IMR-90 (cell line): ENCODE measurements at regions not wholly inside any gene's neighbourhood (a gene's known extent, or its start where the extent isn't known, plus 50 kb on each side); places are given as distances from the start of the nearest gene placed in this dataset.

Experiments
- ATAC-seq: fragments of 200-7000 bp; cut with Tn5 transposase; 2 replicates; pipeline ENCODE4 v1.9.1; 2020; ENCODE audit warnings: low read depth, mild to moderate bottlenecking, moderate library complexity
- BruUV-seq: library from RNA; stranded (reverse); fragments of 400-500 nt; replicated peaks from 2 replicates; lab custom pipeline; 2021; lab: Mats Ljungman, UMichigan
- CTCF ChIA-PET: fragments of 300-600 bp; formaldehyde crosslinking; extraction: SDS; loops from one replicate; lab custom pipeline; 2021; ENCODE audit warnings: antibody characterized with exemption; lab: Yijun Ruan, JAX
- POLR2A ChIA-PET: fragments of 300-600 bp; sonication (Branson Sonifier 250); formaldehyde crosslinking; loops from one replicate; lab custom pipeline; 2022; ENCODE audit warnings: antibody characterized with exemption; ENCODE audit not compliant: unreplicated experiment; lab: Charles Lee
- DNase-seq: peaks from one replicate; pipeline ENCODE4 v3.0.0; 2013
- H2AFZ ChIP-seq: replicated peaks from 2 replicates; pipeline ENCODE3; 2013; ENCODE audit warnings: low read length, mild to moderate bottlenecking; ENCODE audit not compliant: poor library complexity
- H2AK5ac ChIP-seq: 2 replicates; pipeline ENCODE4 v1.6.1; 2013; ENCODE audit warnings: low read depth, low read length, inconsistent platforms
- H2AK9ac ChIP-seq: replicated peaks from 2 replicates; pipeline ENCODE3; 2013; ENCODE audit warnings: mild to moderate bottlenecking, low read depth, low read length, moderate library complexity; ENCODE audit not compliant: poor library complexity
- H2BK120ac ChIP-seq: 2 replicates; pipeline ENCODE4 v1.6.1; 2013; ENCODE audit warnings: low read depth, low read length, inconsistent platforms
- H2BK15ac ChIP-seq: 3 replicates; pipeline ENCODE4 v1.6.1; 2013; ENCODE audit warnings: low read depth, low read length, inconsistent platforms
- H2BK20ac ChIP-seq: 2 replicates; pipeline ENCODE4 v1.6.1; 2013; ENCODE audit warnings: low read depth, mild to moderate bottlenecking, inconsistent platforms, low read length, moderate library complexity
- H2BK5ac ChIP-seq: 2 replicates; pipeline ENCODE4 v1.6.1; 2013; ENCODE audit warnings: mild to moderate bottlenecking, low read depth, low read length, inconsistent platforms; ENCODE audit not compliant: poor library complexity, severe bottlenecking
- H3K14ac ChIP-seq: replicated peaks from 2 replicates; pipeline ENCODE4 v1.6.1; 2013; ENCODE audit warnings: low read depth, low read length, inconsistent platforms
- H3K18ac ChIP-seq: 2 replicates; pipeline ENCODE4 v1.6.1; 2013; ENCODE audit warnings: low read depth, low read length, control low read depth
- H3K23ac ChIP-seq: 2 replicates; pipeline ENCODE4 v1.6.1; 2013; ENCODE audit warnings: low read depth, low read length, inconsistent platforms
- H3K27ac ChIP-seq: 2 replicates; pipeline ENCODE4 v1.5.1; 2013; ENCODE audit warnings: mild to moderate bottlenecking, control low read depth, low read length; ENCODE audit not compliant: insufficient read depth
- H3K27me3 ChIP-seq: 2 replicates; pipeline ENCODE4 v1.6.1; 2013; ENCODE audit warnings: low read length; ENCODE audit not compliant: control insufficient read depth, insufficient read depth
- H3K36me3 ChIP-seq: 2 replicates; pipeline ENCODE4 v1.6.1; 2013; ENCODE audit warnings: low read length, mixed read lengths; ENCODE audit not compliant: control insufficient read depth, insufficient read depth
- H3K4ac ChIP-seq: 2 replicates; pipeline ENCODE4 v1.6.1; 2013; ENCODE audit warnings: low read depth, low read length, inconsistent platforms
- H3K4me1 ChIP-seq: 2 replicates; pipeline ENCODE4 v1.6.1; 2013; ENCODE audit warnings: low read length, mixed read lengths; ENCODE audit not compliant: control insufficient read depth, insufficient read depth
- H3K4me2 ChIP-seq: 2 replicates; pipeline ENCODE4 v1.6.1; 2013; ENCODE audit warnings: low read depth, mild to moderate bottlenecking, control low read depth, low read length, moderate library complexity
- H3K4me3 ChIP-seq: 2 replicates; pipeline ENCODE4 v1.5.1; 2013; ENCODE audit warnings: low read depth, mild to moderate bottlenecking, control low read depth, low read length, moderate library complexity; ENCODE audit not compliant: insufficient read depth
- H3K56ac ChIP-seq: 2 replicates; pipeline ENCODE4 v1.6.1; 2013; ENCODE audit warnings: low read length, inconsistent platforms; ENCODE audit not compliant: insufficient read depth; ENCODE audit errors: extremely low read depth
- H3K79me1 ChIP-seq, 2 experiments: 2 replicates each; pipeline ENCODE4 v1.6.1; 2013; ENCODE audit warnings: low read length in 2 of 2, inconsistent platforms in 1 of 2, low read depth in 1 of 2
- H3K9ac ChIP-seq: 2 replicates; pipeline ENCODE4 v1.6.1; 2013; ENCODE audit warnings: low read depth, low read length, control low read depth
- H3K9me1 ChIP-seq: 2 replicates; pipeline ENCODE4 v1.6.1; 2013; ENCODE audit warnings: low read length, inconsistent platforms; ENCODE audit not compliant: insufficient read depth
- H3K9me3 ChIP-seq: 2 replicates; pipeline ENCODE4 v1.6.1; 2013; ENCODE audit warnings: low read length; ENCODE audit not compliant: control insufficient read depth, insufficient read depth
- H4K20me1 ChIP-seq: 2 replicates; pipeline ENCODE4 v1.6.1; 2013; ENCODE audit warnings: low read length, inconsistent platforms; ENCODE audit not compliant: insufficient read depth
- H4K5ac ChIP-seq: 2 replicates; pipeline ENCODE4 v1.6.1; 2013; ENCODE audit warnings: mild to moderate bottlenecking, low read depth, low read length, control low read depth
- H4K8ac ChIP-seq, 2 experiments: 2 replicates each; pipeline ENCODE4 v1.6.1; 2013; ENCODE audit warnings: low read depth in 2 of 2, low read length in 2 of 2, control low read depth in 1 of 2, inconsistent platforms in 1 of 2
- H4K91ac ChIP-seq: 2 replicates; pipeline ENCODE4 v1.6.1; 2013; ENCODE audit warnings: low read depth, low read length, inconsistent platforms; ENCODE audit not compliant: insufficient read depth
- MAFK ChIP-seq: IDR thresholded peaks from 2 replicates; pipeline ENCODE4 v1.6.1; 2012; ENCODE audit warnings: low read depth, low read length, improper control_type of control experiment
- MXI1 ChIP-seq: IDR thresholded peaks from 2 replicates; pipeline ENCODE4 v1.6.1; 2012; ENCODE audit warnings: low read depth, mild to moderate bottlenecking, low read length, moderate library complexity, borderline replicate concordance
- RFX5 ChIP-seq: IDR thresholded peaks from 2 replicates; pipeline ENCODE4 v1.8.0; 2012; ENCODE audit warnings: low read depth, mild to moderate bottlenecking, low read length, moderate library complexity
- dilution Hi-C: fragments of 300-500 bp; cut with HindIII; formaldehyde crosslinking; loops from one replicate; pipeline ENCODE4 v1.14.3; 2018; ENCODE audit warnings: low sequenced_read_pairs; ENCODE audit not compliant: unreplicated experiment
- in situ Hi-C: fragments of 300-500 bp; cut with MboI; formaldehyde crosslinking; loops from 3 replicates; pipeline ENCODE4 v1.14.3; 2019; ENCODE audit warnings: low sequenced_read_pairs, inconsistent platforms, mixed read lengths
- intact Hi-C: fragments of 100-400 bp; cut with micrococcal nuclease; formaldehyde crosslinking; loops from 2 replicates; pipeline ENCODE4 v1.10.0; 2022

GRCh38 chr13:40052954-40053353 is 397.5 kb downstream of the COG6 start:
- Histone ChIP-seq H2AFZ (no peak overlapping the region), H3K23ac (no peak overlapping the region), H2AK9ac (no peak overlapping the region), H4K5ac (no peak overlapping the region), H3K36me3 (no peaks in the 10 kb centered on the region), H4K20me1 (no peaks in the 10 kb centered on the region), H3K4me1 (no peaks in the 10 kb centered on the region), H2BK120ac (no peak overlapping the region), H4K91ac (no peak overlapping the region), H3K9ac (no peak overlapping the region), H3K4me2 (no peak overlapping the region), H3K4me3 (no peak overlapping the region), H3K4ac (no peak overlapping the region), H2BK20ac (no peak overlapping the region), H4K8ac (no peak overlapping the region), H2AK5ac (no peak overlapping the region), H3K18ac (no peak overlapping the region), H3K27ac (no peak overlapping the region), H3K56ac (no peak overlapping the region), H2BK15ac (no peak overlapping the region), H3K14ac (no peak overlapping the region), H3K9me3 (no peaks in the 10 kb centered on the region), H3K27me3 (no peaks in the 10 kb centered on the region), H3K9me1 (no peaks in the 10 kb centered on the region), H2BK5ac (no peak overlapping the region), H3K79me1 (no peaks in the 10 kb centered on the region)
- CTCF ChIA-PET: interaction anchor here (0.7 kb wide), 1 partner anchor 258 kb away, joined by 3 read pairs; no protein-coding TSS in a partner anchor
- ATAC-seq: no peak
- POLR2A ChIA-PET: no interaction called here
- dilution Hi-C loops: no loop called here
- in situ Hi-C loops: no loop called here
- no peak for DNase-seq
- TF ChIP-seq MXI1: no peak
- TF ChIP-seq RFX5: no peak
- no peak for TF ChIP-seq MAFK
- no TSS peak for BruUV-seq
- intact Hi-C loops: no loop called here
